ENCODE measurements at regions not wholly inside any gene's neighbourhood (a gene's known extent, or its start where the extent isn't known, plus 50 kb on each side); places are given as distances from the start of the nearest gene placed in this dataset.

DNA sequence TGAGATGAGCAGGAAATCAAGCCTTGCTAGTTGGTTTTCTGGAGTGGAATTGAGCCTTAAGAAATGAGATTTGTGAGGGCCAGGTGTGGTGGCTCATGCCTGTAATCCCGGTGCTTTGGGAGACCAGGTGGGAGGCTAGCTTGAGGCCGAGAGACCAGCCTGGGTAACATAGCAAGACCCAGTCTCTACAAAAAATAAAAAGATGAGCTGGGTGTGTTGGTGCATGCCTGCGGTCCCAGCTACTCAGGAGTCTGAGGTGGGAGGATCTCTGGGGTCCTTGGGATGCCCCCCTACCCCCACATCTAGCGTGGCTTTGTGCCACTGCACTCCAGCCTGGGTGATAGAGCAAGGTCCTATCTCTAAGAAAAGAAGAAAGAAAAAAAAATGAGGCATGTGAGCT lies 104.2 kb upstream of the RTL1 start:
- TF ChIP-seq, protein P1, sequence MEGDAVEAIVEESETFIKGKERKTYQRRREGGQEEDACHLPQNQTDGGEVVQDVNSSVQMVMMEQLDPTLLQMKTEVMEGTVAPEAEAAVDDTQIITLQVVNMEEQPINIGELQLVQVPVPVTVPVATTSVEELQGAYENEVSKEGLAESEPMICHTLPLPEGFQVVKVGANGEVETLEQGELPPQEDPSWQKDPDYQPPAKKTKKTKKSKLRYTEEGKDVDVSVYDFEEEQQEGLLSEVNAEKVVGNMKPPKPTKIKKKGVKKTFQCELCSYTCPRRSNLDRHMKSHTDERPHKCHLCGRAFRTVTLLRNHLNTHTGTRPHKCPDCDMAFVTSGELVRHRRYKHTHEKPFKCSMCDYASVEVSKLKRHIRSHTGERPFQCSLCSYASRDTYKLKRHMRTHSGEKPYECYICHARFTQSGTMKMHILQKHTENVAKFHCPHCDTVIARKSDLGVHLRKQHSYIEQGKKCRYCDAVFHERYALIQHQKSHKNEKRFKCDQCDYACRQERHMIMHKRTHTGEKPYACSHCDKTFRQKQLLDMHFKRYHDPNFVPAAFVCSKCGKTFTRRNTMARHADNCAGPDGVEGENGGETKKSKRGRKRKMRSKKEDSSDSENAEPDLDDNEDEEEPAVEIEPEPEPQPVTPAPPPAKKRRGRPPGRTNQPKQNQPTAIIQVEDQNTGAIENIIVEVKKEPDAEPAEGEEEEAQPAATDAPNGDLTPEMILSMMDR (IDR thresholded peaks at IDR 0.05; ENCODE audit: extremely low read depth, missing control alignments), result no peak
- no peak for DNase-seq (ENCODE audit: low spot score)

DNA sequence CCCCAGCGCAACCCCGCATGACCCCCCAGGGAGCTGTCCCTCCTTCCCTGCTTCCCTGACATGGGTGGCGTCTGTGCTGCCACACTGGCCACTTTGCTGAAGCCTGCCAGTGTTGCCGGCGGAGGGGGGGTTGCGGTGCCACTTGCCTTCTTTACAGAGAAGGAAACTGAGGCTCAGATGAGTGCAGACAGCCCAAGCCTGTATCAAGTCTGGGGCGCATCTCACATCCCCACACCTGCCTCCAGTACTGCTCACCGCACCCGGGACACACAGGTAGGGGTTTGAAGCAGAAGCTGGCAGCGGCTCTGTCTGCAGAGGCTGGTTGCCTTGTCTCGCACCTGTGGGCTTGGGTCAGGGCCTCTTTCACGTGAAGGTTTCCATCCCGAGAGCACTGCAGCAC lies 104.7 kb upstream of the RTL1 start:
- peak; percentile 3 for DNase-seq (ENCODE audit: low spot score)

DNA sequence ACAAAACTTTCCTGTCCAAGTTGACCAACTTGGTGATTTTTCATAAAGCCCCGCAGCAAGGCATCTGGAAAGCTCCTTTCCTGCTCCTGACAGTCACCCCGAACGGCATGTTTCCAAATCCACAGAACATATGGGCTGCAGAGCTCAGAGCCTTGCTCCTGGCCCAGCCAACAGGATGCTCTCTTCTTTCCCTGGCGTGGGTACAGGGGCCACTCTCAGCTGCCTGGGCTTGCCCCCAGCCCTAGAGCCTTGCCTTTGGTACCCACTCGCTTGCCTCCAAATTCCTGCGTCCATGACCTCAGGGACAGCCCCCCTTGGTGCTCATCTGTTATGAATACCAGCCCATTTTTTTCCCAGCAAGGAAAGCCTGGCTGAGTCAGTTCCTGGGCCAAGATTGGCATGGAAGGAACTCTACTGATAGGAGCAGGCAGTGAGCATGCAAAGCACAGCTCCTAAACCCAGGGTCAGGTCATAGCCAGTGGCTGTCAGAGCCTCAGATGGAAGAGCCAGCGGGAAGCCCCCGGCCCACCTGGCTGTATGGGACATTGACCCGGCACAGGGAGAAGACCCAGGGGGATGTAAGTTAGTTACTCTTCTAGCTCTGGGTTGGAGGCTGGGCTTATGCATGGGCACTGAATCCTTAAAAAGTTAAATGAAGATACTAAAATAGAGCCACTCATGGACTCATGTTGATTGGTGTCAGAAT lies 105.3 kb upstream of the RTL1 start:
- TF ChIP-seq, protein P1 (IDR thresholded peaks at IDR 0.05; ENCODE audit: extremely low read depth, missing control alignments), result no peak
- DNase-seq (ENCODE audit: low spot score), result peak; percentile 8

More for the DNA sequence above, 104.7 kb upstream of the RTL1 start:
- TF ChIP-seq, protein P1 (IDR thresholded peaks at IDR 0.05; ENCODE audit: extremely low read depth, missing control alignments), result no peak

DNA sequence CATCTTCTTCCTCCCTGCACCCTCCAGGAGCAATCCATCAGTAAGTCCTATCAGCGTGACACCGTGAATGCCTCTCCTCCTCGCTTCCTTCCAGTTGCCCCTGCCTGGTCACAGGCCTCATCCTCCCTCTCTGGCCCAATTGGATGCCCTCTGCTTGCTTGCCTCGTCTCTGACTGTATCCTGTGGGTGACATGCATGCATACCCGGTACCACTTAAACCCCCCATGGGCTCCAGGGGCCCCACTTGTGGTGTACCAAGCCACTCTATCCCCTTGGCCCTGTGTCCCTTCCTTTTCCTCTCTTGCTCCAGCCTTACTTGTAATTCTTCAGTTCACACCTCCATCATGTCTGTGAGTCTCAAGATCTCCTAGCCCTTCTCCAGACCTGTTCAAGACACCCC lies 106.0 kb upstream of the RTL1 start:
- TF ChIP-seq, protein P1 (IDR thresholded peaks at IDR 0.05; ENCODE audit: extremely low read depth, missing control alignments), result no peak
- peak; percentile 5 for DNase-seq (ENCODE audit: low spot score)

DNA sequence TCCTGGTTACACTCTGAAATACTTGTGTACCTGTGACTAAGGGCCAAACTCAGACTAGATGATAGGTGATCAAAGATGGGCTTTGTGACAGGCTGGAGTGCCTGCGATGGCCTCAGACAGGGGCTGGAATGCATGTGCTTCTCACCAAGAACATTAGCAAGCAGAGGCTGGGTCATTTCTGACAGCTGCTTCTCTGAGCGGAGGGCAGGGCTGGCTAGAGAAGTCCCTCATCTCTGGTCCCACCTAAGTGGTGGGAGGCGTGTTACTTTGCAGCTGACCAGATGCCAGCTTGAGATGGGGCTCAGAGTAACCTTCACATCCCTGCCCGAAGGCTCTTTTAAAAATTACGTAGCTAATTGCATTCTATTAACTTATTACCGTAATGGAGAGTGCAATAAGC lies 106.8 kb upstream of the RTL1 start:
- DNase-seq (ENCODE audit: low spot score), result no peak
- TF ChIP-seq, protein P1 (IDR thresholded peaks at IDR 0.05; ENCODE audit: extremely low read depth, missing control alignments), result no peak

DNA sequence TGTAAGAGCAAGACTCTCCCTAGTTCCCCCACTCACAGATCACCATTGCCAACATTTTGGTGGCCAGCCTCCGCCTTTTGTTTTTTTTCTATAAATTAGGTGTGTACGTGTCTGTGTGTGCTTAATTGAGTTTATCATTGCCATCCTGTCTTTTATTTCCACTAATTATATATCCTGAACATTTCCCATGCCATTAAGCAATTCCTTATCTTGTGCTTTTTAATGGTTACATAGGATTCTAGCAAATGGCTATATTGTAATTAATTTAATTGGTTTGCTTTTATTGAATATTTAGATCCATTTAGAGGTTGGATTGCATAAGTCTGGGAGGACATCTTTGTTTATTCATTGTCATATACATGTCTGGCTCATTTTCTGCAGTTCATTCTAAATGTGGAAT lies 107.3 kb upstream of the RTL1 start:
- TF ChIP-seq, protein P1 (IDR thresholded peaks at IDR 0.05; ENCODE audit: extremely low read depth, missing control alignments), result no peak
- no peak for DNase-seq (ENCODE audit: low spot score)

DNA sequence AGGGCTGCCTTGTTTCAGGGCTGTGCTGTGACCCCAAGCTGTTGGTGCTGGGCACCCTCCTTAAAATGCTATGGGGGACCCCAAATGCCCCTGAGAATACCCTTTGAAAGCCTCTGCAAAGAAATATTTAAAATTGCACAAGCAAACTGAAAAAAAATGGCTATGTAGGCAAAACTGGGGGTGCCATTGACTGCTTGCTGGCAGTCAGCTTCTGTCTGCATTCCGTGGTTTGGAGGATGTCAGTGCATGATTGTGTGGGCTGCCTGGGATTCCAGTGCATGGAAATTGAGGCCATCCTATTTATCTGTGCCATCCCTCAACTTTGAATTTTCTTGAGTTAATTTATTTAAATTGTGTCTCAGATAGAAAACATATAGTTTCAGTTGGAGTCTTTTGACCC lies 113.7 kb upstream of the RTL1 start:
- no peak for DNase-seq (ENCODE audit: low spot score)
- TF ChIP-seq, protein P1 (IDR thresholded peaks at IDR 0.05; ENCODE audit: extremely low read depth, missing control alignments), result no peak

All from GM20000 (cell line).